HG03280 (cell line): ENCODE measurements at regions not wholly inside any gene's neighbourhood (a gene's known extent, or its start where the extent isn't known, plus 50 kb on each side); places are given as distances from the start of the nearest gene placed in this dataset.

Experiments used
- ATAC-seq: cut with Tn5 transposase; IDR thresholded peaks from one replicate; pipeline ENCODE4 v1.9.1; 2021; ENCODE audit warnings: mild to moderate bottlenecking, moderate library complexity; ENCODE audit not compliant: unreplicated experiment

DNA sequence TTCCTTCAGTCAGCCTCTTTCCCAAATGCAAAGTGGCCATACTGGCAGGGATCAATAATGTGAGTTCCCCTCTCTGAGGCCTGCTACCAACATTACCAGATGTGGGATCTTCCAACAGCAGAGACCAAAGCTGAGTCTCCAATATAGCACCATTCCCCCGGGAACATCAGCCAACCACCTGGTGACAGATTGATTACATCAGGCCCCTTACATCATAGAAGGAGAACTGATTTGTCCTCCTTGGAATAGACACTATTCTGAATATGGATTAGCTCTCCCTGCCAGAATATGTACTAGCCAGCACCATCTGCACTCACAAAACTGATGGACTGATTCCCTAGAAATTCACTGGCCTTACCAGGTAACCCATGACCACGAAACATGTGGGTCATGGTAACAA, 61.9 kb upstream of the CARMIL1 start:
- no peak for ATAC-seq

DNA sequence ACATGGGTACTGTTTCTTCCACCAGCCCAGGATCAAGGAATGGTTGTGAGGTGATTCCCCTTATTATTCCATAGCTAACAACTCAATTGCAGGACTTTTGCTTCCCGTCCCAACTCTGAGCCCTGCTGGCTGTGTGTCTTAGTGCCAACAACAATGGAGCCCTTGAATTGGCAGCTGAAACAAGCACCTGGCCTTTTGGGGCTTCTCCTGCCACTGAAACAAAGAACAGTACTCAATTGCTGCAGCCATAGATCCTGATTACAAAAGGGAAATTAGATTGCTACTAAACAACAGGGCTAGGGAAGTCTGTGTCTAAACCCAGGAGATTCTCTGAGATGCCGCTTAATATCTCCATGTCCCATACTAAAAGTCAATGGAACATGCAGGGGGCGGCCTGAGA, 61.3 kb upstream of the CARMIL1 start:
- no peak for ATAC-seq

DNA sequence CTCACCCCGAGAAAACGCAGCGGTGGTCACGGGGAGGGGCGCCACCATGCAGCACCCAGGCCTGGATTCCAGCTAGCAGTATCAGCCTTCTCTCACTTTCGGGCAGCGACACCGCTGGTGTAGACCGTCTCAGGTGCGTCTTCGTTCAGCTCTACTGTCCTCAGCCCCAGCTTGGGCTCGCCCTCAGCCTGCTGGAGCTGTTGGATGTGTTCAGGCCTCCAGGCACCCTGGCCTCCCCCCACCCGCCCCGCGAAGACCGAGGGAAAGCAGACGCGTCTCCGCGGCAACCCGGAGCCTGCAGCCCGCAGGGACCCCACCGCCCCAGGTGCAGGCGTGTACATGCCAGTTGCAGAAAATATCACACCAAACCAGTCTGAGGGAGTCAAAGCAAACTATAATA, 60.8 kb upstream of the CARMIL1 start:
- ATAC-seq: no peak

DNA sequence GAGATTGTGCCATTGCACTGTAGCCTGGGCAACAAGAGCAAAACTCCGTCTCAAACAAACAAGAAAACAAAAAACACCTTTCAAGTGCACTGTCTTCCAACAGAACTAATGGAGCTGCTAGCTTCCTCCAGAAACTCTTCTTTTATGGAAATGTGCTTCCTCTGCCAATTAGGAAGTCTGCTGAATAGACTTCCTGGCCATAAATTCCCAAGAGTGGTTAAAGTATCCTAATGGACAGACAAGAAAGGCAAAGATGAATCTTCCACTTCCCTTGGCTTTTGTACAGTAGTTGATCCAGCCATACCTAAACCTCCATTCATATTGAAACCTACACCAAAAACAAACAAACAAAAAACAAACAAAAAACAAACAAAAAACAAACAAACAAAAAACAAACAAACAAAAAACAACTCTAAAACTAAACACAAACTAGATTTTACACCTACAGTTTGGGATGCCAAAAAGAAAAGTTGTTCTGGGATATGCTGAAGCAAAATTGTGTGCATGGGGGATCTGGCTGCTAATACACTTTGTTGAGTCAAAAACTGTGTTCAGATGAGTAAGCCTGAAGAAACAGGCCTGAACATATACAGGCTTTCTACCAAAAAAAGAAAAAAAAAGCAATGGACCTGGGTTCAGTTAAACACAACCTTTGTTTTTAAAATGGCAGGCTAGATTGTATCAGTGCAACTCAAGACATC, 59.8 kb upstream of the CARMIL1 start:
- ATAC-seq: no peak

DNA sequence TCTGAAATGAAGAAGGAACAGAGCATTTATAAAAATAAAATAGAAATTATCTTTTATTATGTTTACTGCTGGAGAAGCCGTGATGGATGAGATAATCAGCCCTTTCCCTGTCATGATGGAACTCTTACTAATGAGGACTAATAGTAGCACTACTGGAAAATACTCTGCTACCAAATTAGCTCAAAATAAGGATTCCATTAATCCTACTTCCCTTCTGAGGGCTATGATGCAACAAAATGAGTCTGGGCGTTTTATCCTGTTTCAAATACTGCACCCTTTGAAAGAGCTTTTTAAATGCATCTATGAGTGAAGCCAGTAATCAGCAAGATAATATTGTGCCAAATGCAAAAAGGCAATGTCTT, 59.3 kb upstream of the CARMIL1 start:
- no peak for ATAC-seq

DNA sequence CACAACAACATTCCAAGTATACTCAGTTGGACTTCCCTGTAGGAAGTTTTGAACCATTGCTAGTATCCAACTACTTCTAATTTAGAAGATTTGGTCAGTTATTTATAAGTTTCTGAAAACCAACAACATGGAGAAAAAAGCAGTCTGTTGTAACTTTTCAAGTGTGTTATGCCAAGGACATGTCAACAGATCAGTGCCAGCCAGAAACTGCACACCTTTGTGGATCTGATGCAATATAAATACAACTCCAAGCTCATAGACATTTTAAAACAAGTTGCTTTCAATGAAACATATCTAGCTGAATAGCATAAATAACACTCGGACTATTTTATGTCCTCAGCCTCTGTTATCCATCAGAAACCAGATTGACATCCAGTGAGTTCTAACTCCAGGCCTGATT, 58.3 kb upstream of the CARMIL1 start:
- ATAC-seq: no peak

DNA sequence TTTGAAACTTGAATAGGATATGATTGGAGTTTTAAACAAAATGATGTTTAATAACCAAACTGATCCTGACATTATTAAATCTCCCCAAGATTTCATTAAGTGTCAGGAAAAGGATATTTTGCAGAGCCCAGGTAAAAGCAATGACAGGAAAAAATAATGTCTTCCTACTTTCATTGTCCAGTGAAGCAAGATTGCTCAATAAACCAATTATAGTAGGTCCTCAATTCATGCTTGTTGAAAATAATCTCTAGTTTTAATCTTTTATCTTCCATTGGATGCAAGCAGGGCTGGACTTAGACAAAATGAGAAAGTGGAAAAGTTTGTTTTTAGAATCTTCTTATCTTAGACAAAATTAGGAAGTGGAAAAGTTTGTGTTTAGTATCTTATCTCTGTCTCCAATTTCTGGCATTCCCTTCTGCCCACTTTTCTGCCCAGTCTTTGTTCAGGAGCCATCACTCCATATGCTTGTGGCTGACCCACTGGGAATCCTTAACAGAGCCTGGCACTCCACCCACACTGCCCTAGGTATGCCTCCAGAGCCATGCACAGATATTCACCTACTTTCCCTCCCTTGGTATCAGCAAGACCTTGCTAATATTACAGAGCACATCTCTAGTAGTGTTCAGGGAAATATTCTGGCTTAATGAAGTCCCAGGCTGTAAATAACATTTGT, 57.0 kb upstream of the CARMIL1 start:
- no peak for ATAC-seq

DNA sequence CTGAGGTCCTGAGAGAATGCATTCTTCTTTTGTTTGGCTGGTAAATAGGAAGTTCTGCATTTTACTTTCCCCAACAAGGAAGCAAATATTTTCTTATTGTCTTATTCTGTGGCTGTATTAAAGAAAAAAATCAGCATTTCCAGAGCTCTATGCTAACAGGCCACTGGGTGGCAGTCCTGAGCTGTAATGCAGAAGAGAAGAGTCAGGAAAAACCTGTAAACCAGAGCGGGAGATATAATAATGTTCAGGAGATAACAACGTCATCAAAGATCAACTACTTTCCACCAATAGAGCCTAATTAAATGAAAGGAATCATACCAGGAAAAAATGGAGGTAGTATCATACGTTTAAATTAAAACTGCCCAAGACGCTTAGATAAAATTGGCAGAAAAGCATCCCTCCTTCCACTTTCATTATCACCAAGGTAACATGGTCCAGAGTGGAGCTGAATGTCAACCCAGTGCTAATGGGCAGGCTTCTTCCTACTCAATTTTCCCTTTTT, 55.6 kb upstream of the CARMIL1 start:
- no peak for ATAC-seq

DNA sequence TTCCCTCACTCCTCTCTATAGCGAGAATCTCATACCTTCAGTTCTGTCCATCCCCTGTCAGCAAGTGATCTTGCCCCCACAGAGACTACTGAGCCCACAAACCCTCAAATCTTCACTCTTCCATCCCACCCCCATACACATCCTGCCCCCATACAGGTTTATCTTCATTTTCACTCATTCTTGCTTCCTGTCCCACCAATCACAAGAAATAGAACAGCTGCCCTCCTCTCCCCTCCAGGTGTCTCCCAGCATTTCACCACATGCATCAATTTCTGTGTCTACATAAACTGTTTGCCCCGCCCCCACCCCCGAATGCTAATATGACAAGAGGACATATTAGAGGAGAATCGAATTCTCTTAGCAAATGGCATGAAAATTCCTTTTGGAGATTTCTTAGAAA, 54.9 kb upstream of the CARMIL1 start:
- no peak for ATAC-seq

DNA sequence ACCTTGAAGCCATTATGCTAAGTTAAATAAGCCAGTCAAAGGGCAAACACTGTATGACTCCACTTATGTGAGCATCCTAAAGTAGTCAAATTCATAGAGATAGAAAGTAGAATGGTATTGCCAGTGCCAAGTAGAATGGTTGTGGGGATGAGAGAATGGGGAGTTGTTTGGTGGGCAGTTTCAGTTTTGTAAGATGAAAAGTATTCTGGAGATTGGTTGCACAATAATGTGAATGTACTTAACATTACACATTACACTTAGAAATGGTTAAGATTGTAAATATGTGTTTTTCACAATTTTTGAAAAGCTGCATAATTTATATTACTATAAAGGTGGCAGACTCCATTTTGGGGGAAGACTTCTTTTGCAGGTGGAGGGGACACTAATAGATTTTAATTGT, 51.3 kb upstream of the CARMIL1 start:
- no peak for ATAC-seq
